GM18951 (cell line): ENCODE measurements at regions not wholly inside any gene's neighbourhood (a gene's known extent, or its start where the extent isn't known, plus 50 kb on each side); places are given as distances from the start of the nearest gene placed in this dataset.

ENCODE experiments used
- POLR2A ChIP-seq: IDR thresholded peaks from 4 replicates; pipeline ENCODE4 v1.6.1; 2011; ENCODE audit warnings: mild to moderate bottlenecking; ENCODE audit not compliant: insufficient read length, insufficient read depth; ENCODE audit errors: extremely low read depth
- in situ Hi-C: fragments of 300-500 bp; cut with MboI; formaldehyde crosslinking; loops from one replicate; pipeline ENCODE4 v1.12.0; 2022; ENCODE audit warnings: low sequenced_read_pairs, mixed read lengths, inconsistent platforms; ENCODE audit not compliant: unreplicated experiment

GRCh38 chr13:111616203-111616602 lies 295.8 kb downstream of the TEX29 start:
- TF ChIP-seq POLR2A: no peak
- in situ Hi-C loops: no loop called here

GRCh38 chr13:111620166-111620565 lies 299.7 kb downstream of the TEX29 start:
- in situ Hi-C loops: no loop called here
- no peak for TF ChIP-seq POLR2A

DNA sequence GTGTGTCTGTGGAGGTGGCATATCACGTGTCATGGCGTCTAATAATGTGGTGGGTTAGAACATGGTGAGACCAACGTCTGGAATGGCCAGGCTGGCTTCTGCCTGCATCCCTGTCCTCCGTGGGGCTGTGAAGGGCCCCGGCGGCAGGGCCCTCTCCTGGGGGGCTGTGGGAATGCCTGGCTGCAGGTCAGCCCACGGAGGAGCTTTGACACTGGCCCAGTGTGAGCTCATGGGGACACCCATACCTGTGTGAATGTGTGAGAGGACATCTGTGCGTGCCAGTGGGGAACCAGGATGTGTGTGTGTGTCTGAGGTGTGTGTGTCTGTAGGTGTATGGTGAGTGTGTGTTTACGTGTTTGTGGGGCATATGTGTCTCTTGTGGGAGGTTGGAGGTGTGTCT lies 300.1 kb downstream of the TEX29 start:
- no peak for TF ChIP-seq POLR2A
- in situ Hi-C loops: no loop called here

GRCh38 chr13:111621164-111621563 lies 300.7 kb downstream of the TEX29 start:
- no peak for TF ChIP-seq POLR2A
- in situ Hi-C loops: no loop called here

- TF ChIP-seq POLR2A: no peak
- in situ Hi-C loops: no loop called here
Observed at GRCh38 chr13:111622051-111622531, 301.6 kb downstream of the TEX29 start.

- in situ Hi-C loops: no loop called here
- TF ChIP-seq POLR2A: no peak
Observed at GRCh38 chr13:111623208-111623607, 302.8 kb downstream of the TEX29 start.

- TF ChIP-seq POLR2A: no peak
Observed at GRCh38 chr13:111623743-111624505, 303.5 kb downstream of the TEX29 start.

DNA sequence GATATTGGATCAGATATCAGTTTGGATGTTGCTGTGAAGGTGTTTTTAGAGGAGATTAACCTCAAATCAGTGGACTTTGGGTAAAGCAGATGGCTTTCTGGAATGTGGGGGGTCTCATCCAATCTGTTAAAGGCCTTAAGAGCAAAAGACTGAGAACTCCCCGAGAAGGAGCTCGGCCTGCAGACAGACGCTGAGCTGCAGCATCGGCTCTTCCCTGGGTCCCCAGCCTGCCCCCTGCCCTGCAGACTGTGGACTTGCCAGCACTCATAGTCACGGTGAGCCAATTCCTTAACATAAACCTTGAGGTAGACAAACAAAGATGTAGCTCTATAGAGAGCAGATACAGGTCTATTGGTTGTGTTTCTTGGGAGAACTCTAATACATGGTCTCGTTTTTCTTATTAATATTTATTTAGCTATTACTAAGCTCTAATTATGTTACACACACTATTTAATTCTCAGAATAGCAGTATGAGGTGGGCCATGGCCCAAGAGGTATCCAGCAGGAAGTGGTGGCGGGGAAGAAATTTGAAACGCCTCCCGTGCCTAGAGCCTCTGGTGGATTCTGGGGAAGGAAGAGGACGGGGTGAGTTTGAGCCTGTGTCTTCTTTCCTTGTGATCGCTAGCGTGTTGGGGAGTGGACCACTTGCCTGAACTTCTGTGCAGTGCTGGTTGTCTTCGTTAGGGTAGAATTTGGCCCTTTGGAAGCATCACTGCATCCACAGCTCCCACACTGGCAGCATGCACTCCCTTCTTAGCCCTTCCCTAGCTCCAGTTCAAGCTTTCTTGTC lies 305.3 kb downstream of the TEX29 start:
- no peak for TF ChIP-seq POLR2A
- in situ Hi-C loops: no loop called here

More at GRCh38 chr13:111623743-111624505, 303.5 kb downstream of the TEX29 start:
- in situ Hi-C loops: no loop called here

DNA sequence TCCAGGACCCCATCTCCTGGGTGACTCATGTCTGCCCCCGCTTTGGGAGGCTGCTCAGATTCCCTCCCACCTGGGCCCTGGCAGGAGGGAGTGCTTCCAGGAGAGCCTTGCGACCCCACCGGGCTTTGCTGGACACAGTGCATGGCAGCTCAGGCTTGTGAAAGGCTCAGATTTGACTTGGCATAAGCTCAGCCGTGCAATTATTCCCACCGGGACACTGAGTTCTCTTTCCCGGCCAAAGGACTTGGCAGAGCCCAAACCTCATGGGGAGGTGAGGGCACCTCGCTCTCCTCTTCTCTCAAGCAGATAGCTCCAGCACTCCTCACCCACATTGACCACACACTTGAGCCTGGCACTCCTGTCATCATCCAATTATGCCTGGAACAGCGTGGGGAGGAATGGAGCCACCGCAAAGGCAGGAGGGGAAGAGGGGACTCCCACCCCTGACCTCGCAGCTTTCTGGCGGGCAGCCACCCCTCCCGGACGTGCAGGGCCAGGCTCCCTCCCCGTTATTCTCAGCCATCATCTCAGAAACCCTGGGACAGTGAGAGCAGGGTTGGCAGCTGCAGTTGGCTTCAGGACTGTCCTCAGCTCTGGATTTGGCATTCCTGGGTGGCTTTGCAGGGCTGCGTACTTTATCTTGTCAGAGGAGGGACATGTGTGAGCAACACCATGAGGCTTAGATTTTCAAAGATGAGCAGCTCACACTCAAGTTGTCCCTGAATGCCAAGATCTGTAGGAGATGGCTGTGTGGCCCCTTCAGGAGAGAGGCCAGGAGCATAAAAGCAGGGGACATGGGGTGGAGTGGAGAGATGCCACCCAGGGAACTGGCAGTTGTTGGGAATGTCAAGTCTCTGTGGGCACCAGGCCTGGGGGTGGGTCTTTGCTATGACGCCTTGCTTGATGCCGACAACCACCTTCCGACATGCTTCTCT lies 306.2 kb downstream of the TEX29 start:
- in situ Hi-C loops: no loop called here
- TF ChIP-seq POLR2A: no peak

DNA sequence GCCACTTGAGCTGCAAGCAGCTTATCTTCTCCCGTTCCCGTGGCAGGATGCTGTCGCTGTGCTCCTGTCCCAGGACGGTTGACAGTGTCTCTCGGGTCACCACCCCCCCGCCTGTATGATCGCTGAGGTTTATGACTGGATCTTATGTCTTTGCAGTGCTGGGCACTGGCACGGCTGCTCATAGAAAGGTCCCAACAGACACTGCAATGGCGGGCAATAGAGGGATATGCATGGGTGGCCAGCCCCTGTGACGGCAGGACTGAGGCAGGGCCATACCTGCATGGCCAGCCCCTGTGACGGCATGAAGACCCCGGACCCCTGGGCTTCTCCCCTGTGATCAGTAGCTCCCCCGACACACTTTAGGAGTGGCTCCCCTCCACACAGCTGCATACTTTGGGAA lies 307.2 kb downstream of the TEX29 start:
- no peak for TF ChIP-seq POLR2A

GRCh38 chr13:111629016-111629415 lies 308.6 kb downstream of the TEX29 start:
- no peak for TF ChIP-seq POLR2A
- in situ Hi-C loops: no loop called here

More for the DNA sequence above, 307.2 kb downstream of the TEX29 start:
- in situ Hi-C loops: no loop called here

DNA sequence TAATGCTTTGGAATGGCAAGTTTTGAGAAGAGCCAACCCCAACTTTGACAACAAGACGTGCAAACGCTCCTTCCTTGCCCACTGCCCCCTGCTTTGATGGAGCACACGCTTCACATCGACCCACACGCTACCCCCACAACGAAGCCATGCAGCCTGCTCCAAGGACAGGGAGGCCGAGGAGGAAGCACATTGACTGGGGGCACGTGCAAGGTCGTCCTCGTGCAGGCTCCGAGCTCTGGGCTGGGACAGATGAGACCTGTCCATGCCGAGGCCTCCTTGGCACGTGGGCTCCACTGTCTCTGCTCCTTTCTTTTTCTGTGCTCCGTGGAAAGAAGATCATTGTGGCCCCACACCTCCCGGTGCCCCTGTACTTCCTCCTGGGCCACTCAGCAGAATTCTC lies 309.0 kb downstream of the TEX29 start:
- in situ Hi-C loops: no loop called here
- TF ChIP-seq POLR2A: no peak

GRCh38 chr13:111629926-111630325 lies 309.5 kb downstream of the TEX29 start:
- no peak for TF ChIP-seq POLR2A
- in situ Hi-C loops: no loop called here
